ENCODE measurements at regions not wholly inside any gene's neighbourhood (a gene's known extent, or its start where the extent isn't known, plus 50 kb on each side); places are given as distances from the start of the nearest gene placed in this dataset.
"Not testable (repeated sequence)": the region's sequence is repeated elsewhere in the genome, so short reads cannot be mapped to it uniquely, and the experiment has no call there.

DNA sequence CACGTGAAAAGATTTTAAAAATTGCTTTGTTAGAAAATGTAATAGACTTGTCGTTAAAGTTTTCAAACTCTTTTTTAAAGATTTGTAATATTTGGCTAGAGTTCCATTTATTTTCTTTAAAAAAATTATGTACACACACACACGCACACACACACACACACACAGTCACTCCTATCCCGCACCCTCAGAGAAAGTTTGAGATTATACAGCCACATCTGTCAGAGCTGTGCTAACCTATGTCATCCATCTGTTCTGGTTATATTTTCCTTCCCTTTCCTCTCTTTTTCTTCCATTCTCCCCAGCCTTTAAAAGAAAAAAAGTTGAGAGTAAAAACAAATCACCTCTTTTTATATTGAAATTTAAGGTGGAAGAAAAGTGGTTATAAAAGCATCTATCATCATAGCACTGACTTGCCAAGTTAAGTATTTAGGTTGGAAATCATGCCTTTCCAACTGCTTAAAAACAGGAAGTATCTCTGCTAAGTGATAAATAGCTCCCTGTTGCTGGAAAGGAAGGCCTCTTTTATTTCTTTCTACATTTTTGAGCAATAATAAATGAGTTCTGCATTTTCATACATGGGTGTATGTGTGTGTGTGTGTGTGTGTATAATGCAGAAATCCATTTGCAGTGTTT, 163.3 kb upstream of the SPRY1 start:
- TF ChIP-seq, protein P1, sequence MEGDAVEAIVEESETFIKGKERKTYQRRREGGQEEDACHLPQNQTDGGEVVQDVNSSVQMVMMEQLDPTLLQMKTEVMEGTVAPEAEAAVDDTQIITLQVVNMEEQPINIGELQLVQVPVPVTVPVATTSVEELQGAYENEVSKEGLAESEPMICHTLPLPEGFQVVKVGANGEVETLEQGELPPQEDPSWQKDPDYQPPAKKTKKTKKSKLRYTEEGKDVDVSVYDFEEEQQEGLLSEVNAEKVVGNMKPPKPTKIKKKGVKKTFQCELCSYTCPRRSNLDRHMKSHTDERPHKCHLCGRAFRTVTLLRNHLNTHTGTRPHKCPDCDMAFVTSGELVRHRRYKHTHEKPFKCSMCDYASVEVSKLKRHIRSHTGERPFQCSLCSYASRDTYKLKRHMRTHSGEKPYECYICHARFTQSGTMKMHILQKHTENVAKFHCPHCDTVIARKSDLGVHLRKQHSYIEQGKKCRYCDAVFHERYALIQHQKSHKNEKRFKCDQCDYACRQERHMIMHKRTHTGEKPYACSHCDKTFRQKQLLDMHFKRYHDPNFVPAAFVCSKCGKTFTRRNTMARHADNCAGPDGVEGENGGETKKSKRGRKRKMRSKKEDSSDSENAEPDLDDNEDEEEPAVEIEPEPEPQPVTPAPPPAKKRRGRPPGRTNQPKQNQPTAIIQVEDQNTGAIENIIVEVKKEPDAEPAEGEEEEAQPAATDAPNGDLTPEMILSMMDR (conservative IDR thresholded peaks at IDR 0.05; ENCODE audit: low read depth): no peak
- POLR2A ChIA-PET (ENCODE audit: low non-redundant PET): no interaction called here
- H3K27ac ChIP-seq: no peak overlapping the region
- CTCF ChIA-PET: no interaction called here
- DNase-seq (ENCODE audit: low spot score): no peak

DNA sequence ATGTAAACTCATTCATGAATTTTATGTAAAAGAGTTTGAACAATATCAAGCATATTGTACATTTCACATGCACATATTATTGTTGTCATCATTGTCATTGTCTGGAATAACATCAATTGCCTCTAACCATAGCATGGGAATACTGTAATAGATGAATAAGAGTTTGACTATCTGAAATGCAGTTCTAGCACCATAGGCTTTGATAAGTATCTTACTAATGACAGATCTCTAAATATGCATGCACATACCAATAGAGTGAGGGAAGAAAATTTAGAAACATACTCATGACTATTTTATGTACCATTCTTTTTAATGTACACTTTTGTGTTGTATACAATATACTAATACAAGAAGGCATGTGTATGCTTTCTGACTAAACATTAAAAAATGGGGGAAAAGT, 161.6 kb upstream of the SPRY1 start:
- POLR2A ChIA-PET (ENCODE audit: low non-redundant PET): no interaction called here

DNA sequence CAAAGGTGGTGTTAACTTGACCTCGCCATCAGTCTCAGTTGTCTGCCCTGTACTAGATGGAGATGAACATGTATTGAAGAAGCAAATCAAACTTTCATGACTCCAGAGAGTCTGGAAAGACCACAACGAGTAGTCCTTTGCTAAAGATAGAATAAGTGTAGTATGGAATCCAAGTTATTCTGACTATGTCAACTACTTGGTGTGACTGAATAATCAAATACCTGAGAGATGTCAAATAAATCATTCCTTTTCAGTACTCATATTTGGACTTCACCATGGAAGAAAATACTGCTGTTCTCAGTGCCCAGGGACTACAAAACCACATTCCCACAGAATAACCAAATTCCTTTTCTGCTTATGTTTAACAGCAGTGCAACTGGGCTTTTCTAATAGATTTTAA, 161.2 kb upstream of the SPRY1 start:
- no peak for DNase-seq (ENCODE audit: low spot score)
- POLR2A ChIA-PET (ENCODE audit: low non-redundant PET): no interaction called here

More for the DNA sequence above, 161.6 kb upstream of the SPRY1 start:
- H3K27ac ChIP-seq: no peak overlapping the region
- TF ChIP-seq, protein P1 (conservative IDR thresholded peaks at IDR 0.05; ENCODE audit: low read depth): no peak
- DNase-seq (ENCODE audit: low spot score): no peak
- CTCF ChIA-PET: interaction anchor here (0.6 kb wide), 1 partner anchor 1047 kb away, joined by 3 read pairs; no protein-coding TSS in a partner anchor

DNA sequence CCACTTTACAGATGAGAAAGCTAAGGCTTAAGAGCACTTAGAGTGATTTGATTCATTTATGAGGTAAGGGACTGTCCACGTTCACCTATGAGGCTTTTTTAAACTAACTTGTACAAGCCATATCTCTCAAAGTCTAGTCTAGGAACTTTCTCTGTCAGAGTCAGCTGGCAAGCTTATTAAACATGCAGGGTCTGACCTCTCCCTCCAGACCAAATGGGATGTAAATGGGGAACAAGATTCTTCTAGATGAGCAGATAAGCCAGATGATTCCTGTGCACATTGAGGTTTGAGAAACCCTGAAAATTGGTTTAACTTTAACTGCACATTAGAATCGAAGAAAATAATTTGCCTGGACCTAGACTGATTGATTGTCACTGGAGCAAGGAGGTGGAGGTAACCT, 160.0 kb upstream of the SPRY1 start:
- H3K27ac ChIP-seq: no peak overlapping the region
- POLR2A ChIA-PET (ENCODE audit: low non-redundant PET): no interaction called here
- DNase-seq (ENCODE audit: low spot score): no peak
- TF ChIP-seq, protein P1 (conservative IDR thresholded peaks at IDR 0.05; ENCODE audit: low read depth): no peak
- CTCF ChIA-PET: no interaction called here

More for the DNA sequence above, 161.2 kb upstream of the SPRY1 start:
- H3K27ac ChIP-seq: no peak overlapping the region
- TF ChIP-seq, protein P1 (conservative IDR thresholded peaks at IDR 0.05; ENCODE audit: low read depth): no peak
- CTCF ChIA-PET: interaction anchor here (0.6 kb wide), 1 partner anchor 1047 kb away, joined by 3 read pairs; no protein-coding TSS in a partner anchor

DNA sequence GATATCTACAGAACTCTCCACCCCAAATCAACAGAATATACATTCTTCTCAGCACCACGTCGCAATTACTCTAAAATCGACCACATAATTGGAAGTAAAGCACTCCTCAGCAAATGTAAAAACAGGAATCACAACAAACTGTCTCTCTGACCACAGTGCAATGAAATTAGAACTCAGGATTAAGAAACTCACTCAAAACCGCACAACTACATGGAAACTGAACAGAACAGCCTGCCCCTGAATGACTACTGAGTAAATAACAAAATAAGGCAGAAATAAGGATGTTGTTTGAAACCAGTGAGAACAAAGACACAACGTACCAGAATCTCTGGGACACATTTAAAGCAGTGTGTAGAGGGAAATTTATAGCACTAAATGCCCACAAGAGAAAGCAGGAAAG, 156.3 kb upstream of the SPRY1 start:
- POLR2A ChIA-PET (ENCODE audit: low non-redundant PET); H3K27ac ChIP-seq; DNase-seq (ENCODE audit: low spot score); CTCF ChIA-PET: not testable (repeated sequence)

DNA sequence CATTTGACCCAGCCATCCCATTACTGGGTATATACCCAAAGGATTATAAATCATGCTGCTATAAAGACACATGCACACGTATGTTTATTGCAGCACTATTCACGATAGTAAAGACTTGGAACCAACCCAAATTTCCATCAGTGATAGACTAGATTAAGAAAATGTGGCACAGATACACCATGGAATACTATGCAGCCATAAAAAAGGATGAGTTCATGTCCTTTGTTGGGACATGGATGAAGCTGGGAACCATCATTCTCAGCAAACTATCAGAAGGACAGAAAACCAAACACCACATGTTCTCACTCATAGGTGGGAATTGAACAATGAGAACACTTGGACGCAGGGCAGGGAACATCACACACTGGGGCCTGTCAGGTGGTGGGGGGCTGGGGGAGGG, 153.4 kb upstream of the SPRY1 start:
- CTCF ChIA-PET; DNase-seq (ENCODE audit: low spot score): not testable (repeated sequence)

DNA sequence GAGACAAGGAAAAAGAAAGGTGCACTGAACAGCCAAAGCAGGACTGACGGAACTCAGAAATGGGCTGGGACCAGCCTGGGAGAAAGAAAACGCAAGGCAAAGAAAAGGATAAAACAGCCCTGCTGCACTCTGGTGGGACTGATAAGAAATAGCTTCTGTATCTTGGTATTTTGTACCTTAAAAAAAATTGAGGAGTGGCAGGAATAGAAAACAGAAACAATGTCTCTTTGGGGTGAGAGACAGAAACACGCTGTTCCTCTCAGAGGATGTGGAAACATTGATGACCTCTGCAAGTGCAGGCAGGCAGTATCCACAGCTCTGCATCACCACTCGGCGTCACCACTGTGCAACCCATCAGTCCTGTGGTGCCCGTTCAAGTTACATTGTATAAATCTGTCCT, 152.5 kb upstream of the SPRY1 start:
- ChIA-PET POLR2A (ENCODE audit: low non-redundant PET) (no interaction called here), CTCF (interaction anchor here (0.6 to 0.7 kb wide), 3 partner anchors 10 to 554 kb away, joined by 3 to 5 read pairs (median 3); no protein-coding TSS in a partner anchor)
- peak; percentile 20 for DNase-seq (ENCODE audit: low spot score)
- H3K27ac ChIP-seq: no peak overlapping the region; the same call in 1 of the 2 replicates
- TF ChIP-seq, protein P1 (conservative IDR thresholded peaks at IDR 0.05; ENCODE audit: low read depth): peak; percentile 32

More for the DNA sequence above, 153.4 kb upstream of the SPRY1 start:
- POLR2A ChIA-PET (ENCODE audit: low non-redundant PET); H3K27ac ChIP-seq: not testable (repeated sequence)

Data from RWPE1 (cell line).